AG10803 (cell line): ENCODE measurements at regions not wholly inside any gene's neighbourhood (a gene's known extent, or its start where the extent isn't known, plus 50 kb on each side); places are given as distances from the start of the nearest gene placed in this dataset.

Experiments
- DNase-seq: peaks from one replicate; pipeline ENCODE4 v3.0.0; 2010; ENCODE audit warnings: low read depth
- H3K4me3 ChIP-seq: 2 replicates; pipeline ENCODE4 v1.5.1; 2011; ENCODE audit warnings: mild to moderate bottlenecking, low read length, control low read depth
- CTCF ChIP-seq: conservative IDR thresholded peaks from 2 replicates; pipeline ENCODE4 v1.5.1; 2011; ENCODE audit warnings: mild to moderate bottlenecking, low read length, control low read depth, inconsistent platforms

DNA sequence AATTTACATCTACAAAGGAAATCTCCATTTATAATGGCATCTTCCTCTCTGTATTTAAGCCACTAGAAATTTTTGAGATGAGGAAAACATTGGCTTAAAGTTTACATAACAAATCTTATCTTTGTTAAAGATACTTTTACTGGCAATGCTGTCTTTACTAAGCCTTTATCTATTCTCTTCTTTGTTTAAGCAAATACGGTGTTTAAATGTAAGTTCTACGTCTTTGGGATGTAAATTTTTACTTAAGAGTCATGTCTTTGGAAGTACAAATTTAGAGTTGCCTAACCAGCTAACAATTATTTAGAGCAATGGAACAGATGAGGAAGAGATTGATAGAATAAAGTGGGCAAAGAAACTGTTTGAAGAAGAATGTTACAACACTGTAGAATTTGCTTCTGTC lies 1024.0 kb upstream of the PCDH10 start:
- no peak overlapping the region for H3K4me3 ChIP-seq
- no peak for TF ChIP-seq CTCF
- DNase-seq, result no peak

DNA sequence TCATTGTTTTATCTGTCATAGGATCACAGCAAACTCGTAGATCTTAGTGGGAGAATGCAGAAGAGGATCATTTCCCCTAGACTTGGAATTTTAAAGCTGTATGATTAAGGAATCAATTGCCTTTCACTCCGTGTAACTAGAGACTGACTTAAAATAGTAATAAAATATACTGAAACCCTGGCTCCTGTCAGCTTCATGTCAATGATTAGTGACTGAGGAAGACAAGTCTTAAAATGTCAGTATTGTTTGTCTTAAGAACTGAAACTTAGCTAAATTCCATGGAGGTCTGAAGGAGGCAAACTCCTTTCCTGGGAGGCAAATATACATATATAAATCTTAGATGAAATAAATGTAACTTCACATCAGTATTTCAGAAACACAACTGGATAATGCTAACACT lies 1016.7 kb upstream of the PCDH10 start:
- TF ChIP-seq CTCF, result no peak
- no peak for DNase-seq

DNA sequence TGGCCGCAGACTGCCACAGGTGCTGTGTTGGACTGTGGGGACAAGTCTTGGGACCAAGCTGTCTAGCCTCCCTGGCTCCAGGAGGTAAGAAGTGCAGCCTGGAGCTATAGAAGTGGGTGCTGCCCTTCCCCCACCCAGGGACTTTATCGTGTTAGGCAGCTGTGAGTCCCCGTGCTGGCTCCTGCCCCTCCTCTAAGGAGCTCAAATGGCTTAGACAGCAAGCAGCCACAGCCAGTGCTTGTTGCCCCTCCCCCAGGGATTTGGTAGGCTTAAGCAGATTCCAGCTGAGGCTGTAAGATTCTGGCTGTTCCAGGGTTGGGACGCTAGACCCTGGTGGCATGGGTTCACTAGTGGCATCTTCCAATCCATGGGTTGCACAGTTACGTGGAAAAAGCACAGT lies 979.4 kb upstream of the PCDH10 start:
- no peak for DNase-seq
- H3K4me3 ChIP-seq, result no peak overlapping the region
- no peak for TF ChIP-seq CTCF

More for the DNA sequence above, 1016.7 kb upstream of the PCDH10 start:
- H3K4me3 ChIP-seq, result no peak overlapping the region

DNA sequence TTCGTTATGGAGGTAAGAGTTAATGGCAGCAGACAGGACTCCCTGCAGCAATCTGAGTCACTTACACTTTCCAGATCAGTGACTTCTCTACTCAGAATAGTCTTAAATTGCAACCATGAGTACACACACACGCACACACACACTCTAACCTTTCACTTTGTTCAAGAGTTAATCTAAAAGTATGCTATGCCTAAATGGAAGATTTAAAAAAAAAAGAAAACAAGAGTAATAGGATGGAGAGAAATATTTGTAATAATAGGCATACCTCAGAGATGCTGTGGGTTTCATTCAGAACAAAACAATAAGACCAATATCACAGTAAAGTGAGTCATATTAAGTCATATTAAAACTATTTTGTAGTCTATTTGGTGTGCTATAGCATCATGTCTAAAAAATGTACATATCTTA lies 969.1 kb upstream of the PCDH10 start:
- TF ChIP-seq CTCF, result no peak
- H3K4me3 ChIP-seq, result no peak overlapping the region
- DNase-seq, result peak; percentile 21

- no peak for DNase-seq
- no peak overlapping the region for H3K4me3 ChIP-seq
- no peak for TF ChIP-seq CTCF
Observed at GRCh38 chr4:132195176-132195575, 953.9 kb upstream of the PCDH10 start.

GRCh38 chr4:132203618-132204017 lies 945.5 kb upstream of the PCDH10 start:
- DNase-seq, result no peak
- TF ChIP-seq CTCF, result no peak
- H3K4me3 ChIP-seq, result no peak overlapping the region

DNA sequence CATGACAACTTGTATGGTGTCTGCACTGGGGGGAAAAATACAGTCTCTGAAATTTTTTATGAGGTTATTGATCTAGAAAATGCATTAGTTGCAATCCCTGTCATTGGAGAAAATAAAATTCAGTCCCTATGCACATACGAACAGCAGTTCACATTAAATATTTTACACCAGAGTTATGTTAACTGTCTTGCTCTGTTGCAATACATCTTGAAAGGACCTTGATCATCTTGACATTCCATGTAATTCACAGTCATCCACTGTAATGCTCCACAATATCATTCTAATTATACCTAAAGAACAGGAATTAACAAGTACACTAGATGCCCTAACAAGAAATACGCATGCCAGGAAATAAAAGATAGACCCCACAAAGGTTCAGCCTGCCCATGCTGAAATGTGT lies 934.6 kb upstream of the PCDH10 start:
- DNase-seq, result no peak
- TF ChIP-seq CTCF, result no peak
- H3K4me3 ChIP-seq, result no peak overlapping the region
